HCT116 (cell line): ENCODE measurements at regions not wholly inside any gene's neighbourhood (a gene's known extent, or its start where the extent isn't known, plus 50 kb on each side); places are given as distances from the start of the nearest gene placed in this dataset.

Experiments used
- ATAC-seq: fragments of 200-7000 bp; cut with Tn5 transposase; 2 replicates; pipeline ENCODE4 v1.9.1; 2020; ENCODE audit warnings: mild to moderate bottlenecking, moderate library complexity
- BruUV-seq: library from RNA; stranded (reverse); fragments of 400-500 nt; replicated peaks from 2 replicates; lab custom pipeline; 2021; lab: Mats Ljungman, UMichigan
- CTCF ChIA-PET: fragments of 300-600 bp; sonication (Branson Sonifier 250); formaldehyde crosslinking; loops from one replicate; lab custom pipeline; 2021; ENCODE audit warnings: antibody characterized with exemption; lab: Charles Lee
- POLR2A ChIA-PET: fragments of 300-600, 350-600 bp; sonication (Branson Sonifier 250); formaldehyde crosslinking; loops from one replicate; lab custom pipeline; 2021; ENCODE audit warnings: antibody characterized with exemption; lab: Charles Lee
- RAD21 ChIA-PET, 2 experiments: fragments of 300-600 bp; sonication (Branson Sonifier 250); formaldehyde crosslinking; loops; one replicate each; lab custom pipeline; 2023; ENCODE audit warnings: low total read pairs in 2 of 2; ENCODE audit not compliant: uncharacterized antibody in 2 of 2, unreplicated experiment in 2 of 2, low non-redundant PET in 1 of 2; lab: Charles Lee
- DNase-seq: peaks from one replicate; pipeline ENCODE4 v3.0.0-alpha.2; 2010; ENCODE audit warnings: low read depth, low spot score
- H2AFZ ChIP-seq: fragments of 200-600 bp; shearing (Covaris generic), sonication (generic); 2 replicates; pipeline ENCODE4 v1.6.1; 2017; ENCODE audit warnings: low read depth, mixed run types, mixed read lengths, antibody characterized with exemption, low read length; ENCODE audit not compliant: poor library complexity, severe bottlenecking
- H3K27ac ChIP-seq: 2 replicates; pipeline ENCODE4 v1.5.1; 2012; ENCODE audit warnings: low read depth, low read length
- H3K27me3 ChIP-seq: fragments of 200-600 bp; sonication (generic); 2 replicates; pipeline ENCODE4 v1.6.1; 2016; ENCODE audit warnings: mixed run types, low read length, mixed read lengths; ENCODE audit not compliant: insufficient read depth
- H3K36me3 ChIP-seq, 2 experiments: fragments of 200-500 bp in 1 of 2; fragments of 200-600 bp in 1 of 2; sonication (Bioruptor generic) in 1 of 2; sonication (generic) in 1 of 2; 2 replicates each; pipeline versions ENCODE4 v1.5.1 to v1.6.1; 2014 to 2016; ENCODE audit warnings: low read length in 2 of 2, inconsistent platforms in 1 of 2, mixed read lengths in 1 of 2, mixed run types in 1 of 2; ENCODE audit not compliant: insufficient read depth in 2 of 2, control insufficient read depth in 1 of 2
- H3K4me1 ChIP-seq, 2 experiments: fragments of 200-600 bp in 1 of 2; sonication (generic) in 1 of 2; 2 replicates each; pipeline versions ENCODE4 v1.5.1 to v1.6.1; 2012 to 2017; ENCODE audit warnings: low read length in 2 of 2, inconsistent platforms in 1 of 2, mild to moderate bottlenecking in 1 of 2, mixed read lengths in 1 of 2, mixed run types in 1 of 2, moderate library complexity in 1 of 2; ENCODE audit not compliant: insufficient read depth in 2 of 2, control insufficient read depth in 1 of 2
- H3K4me2 ChIP-seq: fragments of 200-600 bp; sonication (generic); 2 replicates; pipeline ENCODE4 v1.6.1; 2017; ENCODE audit warnings: mixed run types, low read length, mixed read lengths
- H3K4me3 ChIP-seq, 2 experiments: fragments of 200-600 bp in 1 of 2; sonication (generic) in 1 of 2; replicated peaks in 1 of 2; 2 replicates each; pipeline ENCODE4 v1.5.1; 2011 to 2016; ENCODE audit warnings: low read length in 2 of 2, control low read depth in 1 of 2, low read depth in 1 of 2, mild to moderate bottlenecking in 1 of 2, mixed read lengths in 1 of 2, mixed run types in 1 of 2
- H3K79me2 ChIP-seq: fragments of 200-600 bp; sonication (generic); 2 replicates; pipeline ENCODE4 v1.6.1; 2017; ENCODE audit warnings: mild to moderate bottlenecking, mixed run types, low read length, moderate library complexity, mixed read lengths; ENCODE audit not compliant: insufficient read depth
- H3K9ac ChIP-seq: fragments of 200-600 bp; sonication (generic); 2 replicates; pipeline ENCODE4 v1.6.1; 2016; ENCODE audit warnings: low read length, mixed read lengths
- H3K9me2 ChIP-seq: fragments of 200-600 bp; sonication (generic), shearing (Covaris generic); 2 replicates; pipeline ENCODE4 v1.6.1; 2017; ENCODE audit warnings: mixed run types, mild to moderate bottlenecking, moderate library complexity; ENCODE audit not compliant: insufficient read depth
- H3K9me3 ChIP-seq, 2 experiments: fragments of 200-500 bp in 1 of 2; fragments of 200-600 bp in 1 of 2; sonication (Bioruptor generic) in 1 of 2; sonication (generic) in 1 of 2; 2 replicates each; pipeline ENCODE4 v1.6.1; 2014 to 2017; ENCODE audit warnings: low read length in 2 of 2, mixed read lengths in 2 of 2, inconsistent platforms in 1 of 2, low read depth in 1 of 2, mild to moderate bottlenecking in 1 of 2, mixed run types in 1 of 2, moderate library complexity in 1 of 2; ENCODE audit not compliant: control insufficient read depth in 1 of 2, insufficient read depth in 1 of 2
- H4K20me1 ChIP-seq: fragments of 200-600 bp; sonication (generic), shearing (Covaris generic); 2 replicates; pipeline ENCODE4 v1.6.1; 2017; ENCODE audit warnings: mixed run types, mild to moderate bottlenecking, moderate library complexity; ENCODE audit not compliant: insufficient read depth
- CEBPB ChIP-seq: IDR thresholded peaks from 2 replicates; pipeline ENCODE4 v1.6.1; 2012; ENCODE audit warnings: low read depth
- EGR1 ChIP-seq: IDR thresholded peaks from 2 replicates; pipeline ENCODE4 v1.6.1; 2012; ENCODE audit warnings: low read depth
- ELF1 ChIP-seq: IDR thresholded peaks from 2 replicates; pipeline ENCODE4 v1.6.1; 2012; ENCODE audit warnings: low read depth, borderline replicate concordance
- FOSL1 ChIP-seq: IDR thresholded peaks from 2 replicates; pipeline ENCODE4 v1.6.1; 2012; ENCODE audit warnings: low read depth
- JUND ChIP-seq: IDR thresholded peaks from 2 replicates; pipeline ENCODE4 v1.6.1; 2012
- MAX ChIP-seq: IDR thresholded peaks from 2 replicates; pipeline ENCODE4 v1.6.1; 2012
- RAD21 ChIP-seq: IDR thresholded peaks from 2 replicates; pipeline ENCODE4 v1.6.1; 2012; ENCODE audit warnings: low read depth, mild to moderate bottlenecking
- SIN3A ChIP-seq: IDR thresholded peaks from 2 replicates; pipeline ENCODE4 v1.6.1; 2012; ENCODE audit warnings: low read depth
- SP1 ChIP-seq: IDR thresholded peaks from 2 replicates; pipeline ENCODE4 v1.6.1; 2012; ENCODE audit warnings: low read depth
- TCF7L2 ChIP-seq: IDR thresholded peaks from 2 replicates; pipeline ENCODE4 v1.7.0; 2011; ENCODE audit warnings: borderline replicate concordance, inconsistent platforms; ENCODE audit not compliant: insufficient read depth, insufficient read length; ENCODE audit errors: extremely low read depth
- ZNF274 ChIP-seq: fragments of 200-500 bp; sonication (Bioruptor generic); IDR thresholded peaks from 2 replicates; pipeline ENCODE4 v1.6.1; 2014; ENCODE audit warnings: mild to moderate bottlenecking, low read depth, low read length, inconsistent platforms
- intact Hi-C: fragments of 100-400 bp; cut with micrococcal nuclease; formaldehyde crosslinking; loops from 2 replicates; pipeline ENCODE4 v1.10.0; 2022
- TF ChIP-seq, protein P1 (sequence below): IDR thresholded peaks from 2 replicates; pipeline ENCODE4 v1.6.1; 2012; ENCODE audit warnings: low read depth

DNA sequence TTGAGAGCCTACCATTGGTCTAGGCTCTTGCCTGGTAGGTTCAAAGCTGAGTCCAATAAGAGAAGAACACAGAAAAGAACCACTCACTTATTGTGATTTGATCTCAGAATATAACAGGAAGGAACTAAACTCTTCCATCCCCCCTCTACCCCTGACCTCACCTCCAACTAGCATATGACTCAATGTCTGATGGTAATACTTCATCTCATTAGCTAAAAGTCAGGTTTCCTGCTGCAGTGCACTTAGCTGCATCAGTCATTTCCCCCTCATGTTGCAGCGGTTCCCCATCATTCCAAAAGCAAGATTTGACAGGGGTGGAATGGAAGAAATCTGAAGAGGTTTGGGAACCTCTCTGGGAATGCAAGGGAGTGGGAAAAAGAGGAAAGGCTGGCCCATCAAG is 289.5 kb downstream of the SMARCA1 start:
- H3K4me2 ChIP-seq: no peak overlapping the region
- no peaks in the 10 kb centered on the region for H3K9me3 ChIP-seq
- H4K20me1 ChIP-seq: no peaks in the 10 kb centered on the region
- H3K79me2 ChIP-seq: no peaks in the 10 kb centered on the region
- no peak overlapping the region for H3K9ac ChIP-seq
- intact Hi-C loops: no loop called here
- no TSS peak for BruUV-seq
- no peak for ATAC-seq
- H2AFZ ChIP-seq: no peak overlapping the region
- ChIA-PET RAD21 (no interaction called here), CTCF (no interaction called here), POLR2A (no interaction called here)
- H3K9me2 ChIP-seq: no peaks in the 10 kb centered on the region
- DNase-seq: no peak
- H3K27ac ChIP-seq: no peak overlapping the region
- no peaks in the 10 kb centered on the region for H3K36me3 ChIP-seq
- TF ChIP-seq SIN3A (no peak), MAX (no peak), TCF7L2 (no peak), RAD21 (no peak), FOSL1 (no peak), JUND (no peak), ELF1 (no peak), SP1 (no peak), CEBPB (no peak), ZNF274 (no peak), EGR1 (no peak)
- no peaks in the 10 kb centered on the region for H3K4me1 ChIP-seq
- H3K27me3 ChIP-seq: no peaks in the 10 kb centered on the region
- H3K4me3 ChIP-seq: no peak overlapping the region

DNA sequence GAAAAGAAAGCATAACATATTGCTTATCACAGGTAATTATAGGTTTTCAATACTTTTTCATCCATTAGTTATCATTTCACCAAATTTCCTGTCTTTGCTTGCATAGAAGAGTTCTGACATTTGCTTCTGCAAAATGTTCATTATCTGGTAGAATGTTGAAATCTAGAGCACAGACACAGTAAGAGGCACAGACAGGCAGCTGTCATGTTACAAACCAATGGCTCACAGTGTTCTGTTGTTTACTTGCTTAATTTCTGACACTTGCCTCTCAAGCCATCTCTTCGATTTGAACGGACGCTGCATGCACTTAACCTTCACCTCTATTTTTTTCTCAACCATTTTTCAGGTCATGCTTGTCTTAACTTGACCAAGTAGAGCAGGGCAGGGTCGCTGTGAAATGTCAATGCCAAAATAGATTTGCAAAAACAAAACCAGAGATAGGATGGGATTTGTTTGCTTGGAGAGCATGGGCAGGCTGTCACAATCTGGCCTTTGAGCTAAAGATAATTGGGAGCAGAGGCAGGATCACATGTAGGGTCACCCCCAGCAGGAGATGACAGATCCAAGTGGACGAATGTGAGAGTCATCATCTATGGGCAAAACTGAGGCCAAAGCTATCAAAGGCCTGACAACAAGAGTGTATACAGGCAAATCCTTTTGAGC is 292.3 kb downstream of the SMARCA1 start:
- no peak for ATAC-seq
- Histone ChIP-seq H3K4me2 (no peak overlapping the region), H3K4me1 (no peaks in the 10 kb centered on the region), H3K27me3 (no peaks in the 10 kb centered on the region), H3K4me3 (no peak overlapping the region), H2AFZ (no peak overlapping the region), H3K36me3 (no peaks in the 10 kb centered on the region), H4K20me1 (no peaks in the 10 kb centered on the region), H3K79me2 (no peaks in the 10 kb centered on the region), H3K27ac (no peak overlapping the region), H3K9ac (no peak overlapping the region), H3K9me3 (no peaks in the 10 kb centered on the region), H3K9me2 (no peaks in the 10 kb centered on the region)
- POLR2A ChIA-PET: no interaction called here
- intact Hi-C loops: no loop called here
- CTCF ChIA-PET: no interaction called here
- BruUV-seq: no TSS peak
- TF ChIP-seq, protein P1, sequence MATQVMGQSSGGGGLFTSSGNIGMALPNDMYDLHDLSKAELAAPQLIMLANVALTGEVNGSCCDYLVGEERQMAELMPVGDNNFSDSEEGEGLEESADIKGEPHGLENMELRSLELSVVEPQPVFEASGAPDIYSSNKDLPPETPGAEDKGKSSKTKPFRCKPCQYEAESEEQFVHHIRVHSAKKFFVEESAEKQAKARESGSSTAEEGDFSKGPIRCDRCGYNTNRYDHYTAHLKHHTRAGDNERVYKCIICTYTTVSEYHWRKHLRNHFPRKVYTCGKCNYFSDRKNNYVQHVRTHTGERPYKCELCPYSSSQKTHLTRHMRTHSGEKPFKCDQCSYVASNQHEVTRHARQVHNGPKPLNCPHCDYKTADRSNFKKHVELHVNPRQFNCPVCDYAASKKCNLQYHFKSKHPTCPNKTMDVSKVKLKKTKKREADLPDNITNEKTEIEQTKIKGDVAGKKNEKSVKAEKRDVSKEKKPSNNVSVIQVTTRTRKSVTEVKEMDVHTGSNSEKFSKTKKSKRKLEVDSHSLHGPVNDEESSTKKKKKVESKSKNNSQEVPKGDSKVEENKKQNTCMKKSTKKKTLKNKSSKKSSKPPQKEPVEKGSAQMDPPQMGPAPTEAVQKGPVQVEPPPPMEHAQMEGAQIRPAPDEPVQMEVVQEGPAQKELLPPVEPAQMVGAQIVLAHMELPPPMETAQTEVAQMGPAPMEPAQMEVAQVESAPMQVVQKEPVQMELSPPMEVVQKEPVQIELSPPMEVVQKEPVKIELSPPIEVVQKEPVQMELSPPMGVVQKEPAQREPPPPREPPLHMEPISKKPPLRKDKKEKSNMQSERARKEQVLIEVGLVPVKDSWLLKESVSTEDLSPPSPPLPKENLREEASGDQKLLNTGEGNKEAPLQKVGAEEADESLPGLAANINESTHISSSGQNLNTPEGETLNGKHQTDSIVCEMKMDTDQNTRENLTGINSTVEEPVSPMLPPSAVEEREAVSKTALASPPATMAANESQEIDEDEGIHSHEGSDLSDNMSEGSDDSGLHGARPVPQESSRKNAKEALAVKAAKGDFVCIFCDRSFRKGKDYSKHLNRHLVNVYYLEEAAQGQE: no peak
- TF ChIP-seq ELF1 (no peak), ZNF274 (no peak)
- DNase-seq: no peak
- RAD21 ChIA-PET: no interaction called here
